ENCODE measurements at regions not wholly inside any gene's neighbourhood (a gene's known extent, or its start where the extent isn't known, plus 50 kb on each side); places are given as distances from the start of the nearest gene placed in this dataset.

DNA sequence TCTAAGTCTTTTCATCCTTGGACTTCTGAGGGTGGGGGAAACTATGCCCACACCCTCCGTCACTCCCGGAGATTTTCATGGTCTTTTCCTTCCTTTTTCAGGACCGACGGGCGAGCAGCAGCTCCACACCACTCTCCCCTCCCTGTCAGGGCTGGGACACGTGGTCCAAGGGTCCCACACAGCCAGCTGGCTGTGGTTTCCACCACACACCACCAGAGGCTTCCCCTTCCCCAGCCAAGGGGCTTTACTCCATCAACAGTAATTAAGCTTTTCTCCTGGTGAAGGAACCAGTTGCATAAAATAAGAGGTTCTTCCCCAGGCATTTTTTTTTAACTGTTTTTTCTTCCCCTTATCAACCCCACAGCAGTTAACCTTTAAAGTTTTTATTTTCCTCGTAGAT, 453.9 kb downstream of the GPAT3 start:
- TF ChIP-seq, protein P1, sequence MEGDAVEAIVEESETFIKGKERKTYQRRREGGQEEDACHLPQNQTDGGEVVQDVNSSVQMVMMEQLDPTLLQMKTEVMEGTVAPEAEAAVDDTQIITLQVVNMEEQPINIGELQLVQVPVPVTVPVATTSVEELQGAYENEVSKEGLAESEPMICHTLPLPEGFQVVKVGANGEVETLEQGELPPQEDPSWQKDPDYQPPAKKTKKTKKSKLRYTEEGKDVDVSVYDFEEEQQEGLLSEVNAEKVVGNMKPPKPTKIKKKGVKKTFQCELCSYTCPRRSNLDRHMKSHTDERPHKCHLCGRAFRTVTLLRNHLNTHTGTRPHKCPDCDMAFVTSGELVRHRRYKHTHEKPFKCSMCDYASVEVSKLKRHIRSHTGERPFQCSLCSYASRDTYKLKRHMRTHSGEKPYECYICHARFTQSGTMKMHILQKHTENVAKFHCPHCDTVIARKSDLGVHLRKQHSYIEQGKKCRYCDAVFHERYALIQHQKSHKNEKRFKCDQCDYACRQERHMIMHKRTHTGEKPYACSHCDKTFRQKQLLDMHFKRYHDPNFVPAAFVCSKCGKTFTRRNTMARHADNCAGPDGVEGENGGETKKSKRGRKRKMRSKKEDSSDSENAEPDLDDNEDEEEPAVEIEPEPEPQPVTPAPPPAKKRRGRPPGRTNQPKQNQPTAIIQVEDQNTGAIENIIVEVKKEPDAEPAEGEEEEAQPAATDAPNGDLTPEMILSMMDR (IDR thresholded peaks at IDR 0.05): no peak
- TF ChIP-seq POLR2A (IDR thresholded peaks at IDR 0.05): no peak
